B cell (primary cell): ENCODE measurements at regions not wholly inside any gene's neighbourhood (a gene's known extent, or its start where the extent isn't known, plus 50 kb on each side); places are given as distances from the start of the nearest gene placed in this dataset.

Source experiments
- ATAC-seq: fragments of 200-7000 bp; cut with Tn5 transposase; one replicate; pipeline ENCODE4 v1.10.0; 2021; ENCODE audit warnings: low read depth, mild to moderate bottlenecking, moderate number of reproducible peaks, moderate library complexity
- CTCF ChIA-PET: fragments of 350-600 bp; sonication (Branson Sonifier 250); formaldehyde crosslinking; loops from one replicate; lab custom pipeline; 2021; ENCODE audit warnings: antibody characterized with exemption, inconsistent platforms; lab: Charles Lee
- POLR2A ChIA-PET: fragments of 350-600 bp; sonication (Branson Sonifier 250); formaldehyde crosslinking; loops from one replicate; lab custom pipeline; 2021; ENCODE audit warnings: antibody characterized with exemption; lab: Charles Lee
- DNase-seq: peaks from one replicate; pipeline ENCODE4 v3.0.0; 2013
- H2AFZ ChIP-seq: 2 replicates; pipeline ENCODE4 v1.6.1; 2012; ENCODE audit warnings: mild to moderate bottlenecking, low read depth, low read length; ENCODE audit not compliant: insufficient read depth, poor library complexity, severe bottlenecking
- H3K27ac ChIP-seq, 2 donors: 1 replicate in 1 of 2; 2 replicates in 1 of 2; pipeline ENCODE4 v1.5.1; 2012 to 2013; ENCODE audit warnings: low read length in 2 of 2, mild to moderate bottlenecking in 2 of 2, moderate library complexity in 1 of 2
- H3K27me3 ChIP-seq, 4 experiments: fragments of 200-600 bp in 1 of 4; sonication (generic) in 1 of 4; replicated peaks in 1 of 4; 1 replicate in 2 of 4; 2 replicates in 2 of 4; pipeline versions ENCODE4 v1.6.1 to v1.7.0; 2013 to 2016; ENCODE audit warnings: low read length in 3 of 4, mild to moderate bottlenecking in 2 of 4, mixed read lengths in 1 of 4, moderate library complexity in 1 of 4; ENCODE audit not compliant: insufficient read depth in 4 of 4, control insufficient read depth in 3 of 4; ENCODE audit errors: control extremely low read depth in 1 of 4
- H3K36me3 ChIP-seq, 2 experiments: replicated peaks in 1 of 2; 1 replicate in 1 of 2; 2 replicates in 1 of 2; pipeline versions ENCODE4 v1.6.1 to v1.7.1; 2013; ENCODE audit warnings: low read length in 1 of 2; ENCODE audit not compliant: insufficient read depth in 2 of 2, control insufficient read depth in 1 of 2; ENCODE audit errors: control extremely low read depth in 1 of 2, extremely low read depth in 1 of 2
- H3K4me1 ChIP-seq, 2 donors: fragments of 200-600 bp in 1 of 2; sonication (generic) in 1 of 2; 1 replicate in 1 of 2; 2 replicates in 1 of 2; pipeline versions ENCODE4 v1.5.1 to v1.6.1; 2013 to 2017; ENCODE audit warnings: low read length in 2 of 2; ENCODE audit not compliant: control insufficient read depth in 2 of 2, insufficient read depth in 2 of 2
- H3K4me2 ChIP-seq: replicated peaks from 2 replicates; pipeline ENCODE3; 2012; ENCODE audit warnings: mild to moderate bottlenecking, low read depth, low read length; ENCODE audit not compliant: poor library complexity, severe bottlenecking
- H3K4me3 ChIP-seq, 5 experiments: fragments of 200-600 bp in 1 of 5; sonication (generic) in 1 of 5; 1 replicate in 3 of 5; 2 replicates in 2 of 5; pipeline versions ENCODE4 v1.5.1 to v1.7.0; 2011 to 2016; ENCODE audit warnings: low read length in 4 of 5, mild to moderate bottlenecking in 4 of 5, low read depth in 2 of 5, control low read depth in 1 of 5, moderate library complexity in 1 of 5; ENCODE audit not compliant: insufficient read depth in 1 of 5; ENCODE audit errors: control extremely low read depth in 1 of 5, extremely low read depth in 1 of 5
- H3K79me2 ChIP-seq: fragments of 200-600 bp; sonication (generic); one replicate; pipeline ENCODE4 v1.6.0; 2016; ENCODE audit warnings: low read length; ENCODE audit not compliant: control insufficient read depth, insufficient read depth
- H3K9ac ChIP-seq: fragments of 200-600 bp; sonication (generic); 2 replicates; pipeline ENCODE4 v1.6.1; 2017; ENCODE audit warnings: mild to moderate bottlenecking, low read length, moderate library complexity
- H3K9me3 ChIP-seq, 3 donors: one replicate each; pipeline versions ENCODE4 v1.6.1 to v1.7.1; 2013; ENCODE audit warnings: low read length in 2 of 3; ENCODE audit not compliant: control insufficient read depth in 2 of 3, insufficient read depth in 1 of 3; ENCODE audit errors: control extremely low read depth in 1 of 3
- H4K20me1 ChIP-seq: 2 replicates; pipeline ENCODE4 v1.6.0; 2012; ENCODE audit warnings: mild to moderate bottlenecking, low read length; ENCODE audit not compliant: insufficient read depth, control insufficient read depth, poor library complexity, severe bottlenecking
- H3K27ac Mint-ChIP-seq: one replicate; pipeline ENCODE4 v1.8.0; 2021; ENCODE audit warnings: mixed read lengths
- H3K27me3 Mint-ChIP-seq: one replicate; pipeline ENCODE4 v1.8.0; 2021; ENCODE audit warnings: mixed read lengths
- H3K4me1 Mint-ChIP-seq: one replicate; pipeline ENCODE4 v1.8.0; 2021; ENCODE audit warnings: mixed read lengths
- H3K4me3 Mint-ChIP-seq: one replicate; pipeline ENCODE4 v1.8.0; 2021; ENCODE audit warnings: mixed read lengths
- H3K9me3 Mint-ChIP-seq: one replicate; pipeline ENCODE4 v1.8.0; 2022; ENCODE audit warnings: mixed read lengths; ENCODE audit not compliant: insufficient read depth
- CTCF ChIP-seq: fragments of 200-600 bp; IDR thresholded peaks from one replicate; pipeline ENCODE4 v1.8.0; 2022; ENCODE audit warnings: antibody characterized with exemption, mild to moderate bottlenecking
- EZH2 ChIP-seq: IDR thresholded peaks from 2 replicates; pipeline ENCODE4 v1.6.1; 2012; ENCODE audit warnings: borderline replicate concordance, low read depth, mild to moderate bottlenecking, moderate library complexity, low read length; ENCODE audit not compliant: insufficient read depth, poor library complexity, severe bottlenecking
- WGBS: methylation state at CpG from one replicate; pipeline ENCODE4 v1.1.5; 2013; ENCODE audit warnings: missing lambda C conversion rate; ENCODE audit not compliant: insufficient coverage; 5-methylcytosine and 5-hydroxymethylcytosine counted together
- intact Hi-C: fragments of 100-400 bp; cut with micrococcal nuclease; formaldehyde crosslinking; loops from one replicate; pipeline ENCODE4 v1.10.0; 2022

- DNase-seq (no peak), ATAC-seq (no peak)
- Histone ChIP-seq H3K9me3 (peaks cover 0 to 9% (median 0%) of the 10 kb centered on the region in 3 donors), H4K20me1 (no peaks in the 10 kb centered on the region), H3K4me2 (no peak overlapping the region), H3K27ac (no peak overlapping the region), H3K36me3 (no peaks in the 10 kb centered on the region), H3K79me2 (no peaks in the 10 kb centered on the region), H3K4me1 (peaks cover 6 to 18% of the 10 kb centered on the region in 2 donors), H2AFZ (no peak overlapping the region), H3K27me3 (no peaks in the 10 kb centered on the region), H3K9ac (no peak overlapping the region), H3K4me3 (no peak overlapping the region)
- Mint-ChIP-seq H3K27ac (no peak overlapping the region), H3K4me3 (no peak overlapping the region), H3K4me1 (peaks cover 6% of the 10 kb centered on the region), H3K27me3 (peaks cover 3% of the 10 kb centered on the region), H3K9me3 (no peaks in the 10 kb centered on the region)
- POLR2A ChIA-PET = no interaction called here
- WGBS = 85% methylated on average over 4 of the region's 7 CpGs
- TF ChIP-seq CTCF (no peak), EZH2 (no peak)
- CTCF ChIA-PET = no interaction called here
- intact Hi-C loops = no loop called here
Measured at GRCh38 chr14:101002738-101003137, 99.2 kb upstream of the RTL1 start.

DNA sequence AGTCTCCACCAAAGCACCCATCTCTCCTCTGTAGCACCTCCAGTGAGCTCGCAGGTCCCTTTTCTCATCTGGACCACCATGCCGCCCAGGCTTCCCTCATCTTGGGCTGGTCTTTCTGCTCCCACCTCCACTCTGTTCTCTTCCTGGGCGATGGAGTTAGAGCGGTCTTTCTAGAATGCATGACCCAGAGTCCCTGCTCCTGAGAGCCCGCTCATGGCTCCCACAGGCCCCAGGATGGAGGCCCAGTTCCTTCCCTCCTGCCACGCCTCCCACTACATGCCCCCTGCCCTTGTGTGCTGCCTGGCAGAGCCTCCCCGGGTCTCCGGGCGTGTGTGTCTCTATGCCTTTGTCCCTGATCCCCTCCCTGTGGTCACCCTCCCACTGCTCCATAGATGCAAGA, 100.7 kb upstream of the RTL1 start:
- H3K27me3 ChIP-seq = no peaks in the 10 kb centered on the region
- ChIA-PET CTCF (no interaction called here), POLR2A (no interaction called here)
- no peak overlapping the region for H3K27ac ChIP-seq
- no peak overlapping the region for H3K4me3 ChIP-seq
- no peak overlapping the region for H2AFZ ChIP-seq
- ATAC-seq (no peak), DNase-seq (no peak)
- Mint-ChIP-seq H3K27me3 (peaks cover 3% of the 10 kb centered on the region), H3K9me3 (no peaks in the 10 kb centered on the region), H3K4me3 (no peak overlapping the region), H3K4me1 (peaks cover 6% of the 10 kb centered on the region), H3K27ac (no peak overlapping the region)
- intact Hi-C loops = no loop called here
- H3K9me3 ChIP-seq = peaks cover 0 to 20% (median 0%) of the 10 kb centered on the region in 3 donors
- H3K36me3 ChIP-seq = no peaks in the 10 kb centered on the region
- H3K79me2 ChIP-seq = no peaks in the 10 kb centered on the region
- no peak for TF ChIP-seq EZH2
- no peak for TF ChIP-seq CTCF
- no peak overlapping the region for H3K9ac ChIP-seq
- H3K4me1 ChIP-seq = peaks cover 6 to 18% of the 10 kb centered on the region in 2 donors
- no peaks in the 10 kb centered on the region for H4K20me1 ChIP-seq
- 84% methylated on average over 9 of the region's 9 CpGs for WGBS
- H3K4me2 ChIP-seq = no peak overlapping the region
